GM19043 (cell line): ENCODE measurements at regions not wholly inside any gene's neighbourhood (a gene's known extent, or its start where the extent isn't known, plus 50 kb on each side); places are given as distances from the start of the nearest gene placed in this dataset.
"Not testable (repeated sequence)": the region's sequence is repeated elsewhere in the genome, so short reads cannot be mapped to it uniquely, and the experiment has no call there.

Experiments used
- ATAC-seq: cut with Tn5 transposase; IDR thresholded peaks from one replicate; pipeline ENCODE4 v1.9.1; 2021; ENCODE audit warnings: low read depth; ENCODE audit not compliant: unreplicated experiment

DNA sequence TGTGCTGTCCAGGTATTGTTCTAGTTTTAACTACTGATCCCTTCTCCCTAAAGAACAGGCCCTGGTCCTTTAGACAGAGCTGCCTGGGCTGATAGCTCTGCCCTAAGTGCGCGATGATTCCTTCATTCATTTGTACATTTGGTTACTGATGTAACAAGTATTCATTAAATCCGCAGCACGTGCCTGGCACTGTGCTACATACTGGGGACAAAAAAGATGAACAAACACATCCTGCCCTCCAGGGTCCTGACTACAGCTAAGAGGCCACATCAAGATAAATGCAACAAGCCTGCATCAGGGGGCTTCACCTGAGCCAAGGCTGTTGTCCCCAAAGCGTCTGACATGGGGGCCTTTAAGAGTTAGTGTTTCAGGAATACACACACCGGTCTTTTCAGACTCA, 99.0 kb upstream of the PODXL start:
- ATAC-seq = no peak

DNA sequence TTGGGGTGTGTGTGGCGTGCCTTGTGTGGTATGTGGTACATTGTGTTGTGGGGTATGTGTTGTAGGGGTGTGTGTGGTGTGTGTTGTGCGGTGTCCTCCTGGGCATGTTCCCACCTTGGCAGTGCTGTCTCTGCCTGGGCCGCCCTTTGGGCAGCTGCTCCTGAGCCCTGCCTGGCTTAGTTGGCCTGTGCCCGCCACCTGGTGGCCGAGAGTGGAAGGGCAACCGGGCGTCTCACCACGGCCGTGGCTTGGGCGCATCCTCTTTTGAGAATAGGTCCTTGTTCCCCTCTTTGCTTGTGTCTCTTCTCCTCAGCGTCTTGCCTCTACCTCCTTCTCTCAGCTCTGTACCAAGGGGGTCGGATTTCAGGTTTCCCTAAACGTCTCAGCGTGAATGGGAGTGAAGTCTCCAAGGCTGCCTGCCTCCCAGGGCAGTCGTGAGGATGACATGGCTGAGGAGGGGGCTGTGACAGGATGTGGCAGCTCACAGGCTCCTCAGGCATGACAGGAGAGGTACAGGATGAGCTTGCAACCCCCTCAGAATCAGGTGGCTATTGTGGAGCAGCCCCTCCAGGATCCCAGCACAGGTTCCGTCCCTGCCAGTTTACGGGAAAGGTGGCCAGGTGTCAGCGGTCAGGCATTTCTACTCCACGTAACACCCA, 98.4 kb upstream of the PODXL start:
- ATAC-seq = peak; percentile 78

DNA sequence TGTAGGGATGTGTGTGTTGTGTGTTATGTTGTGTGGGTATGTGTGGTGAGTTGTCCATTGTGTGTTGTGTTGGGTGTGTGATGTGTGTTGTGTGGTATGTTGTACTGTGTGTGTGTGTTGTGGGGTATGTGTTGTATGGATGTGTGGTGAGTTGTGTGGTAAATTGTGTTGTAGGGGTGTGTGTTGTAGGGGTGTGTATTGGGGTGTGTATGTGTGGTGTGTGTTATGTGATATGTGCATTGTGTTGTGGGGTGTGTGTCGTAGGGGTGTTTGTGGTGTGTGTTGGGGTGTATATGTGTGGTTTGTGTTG, 97.8 kb upstream of the PODXL start:
- ATAC-seq = no peak

DNA sequence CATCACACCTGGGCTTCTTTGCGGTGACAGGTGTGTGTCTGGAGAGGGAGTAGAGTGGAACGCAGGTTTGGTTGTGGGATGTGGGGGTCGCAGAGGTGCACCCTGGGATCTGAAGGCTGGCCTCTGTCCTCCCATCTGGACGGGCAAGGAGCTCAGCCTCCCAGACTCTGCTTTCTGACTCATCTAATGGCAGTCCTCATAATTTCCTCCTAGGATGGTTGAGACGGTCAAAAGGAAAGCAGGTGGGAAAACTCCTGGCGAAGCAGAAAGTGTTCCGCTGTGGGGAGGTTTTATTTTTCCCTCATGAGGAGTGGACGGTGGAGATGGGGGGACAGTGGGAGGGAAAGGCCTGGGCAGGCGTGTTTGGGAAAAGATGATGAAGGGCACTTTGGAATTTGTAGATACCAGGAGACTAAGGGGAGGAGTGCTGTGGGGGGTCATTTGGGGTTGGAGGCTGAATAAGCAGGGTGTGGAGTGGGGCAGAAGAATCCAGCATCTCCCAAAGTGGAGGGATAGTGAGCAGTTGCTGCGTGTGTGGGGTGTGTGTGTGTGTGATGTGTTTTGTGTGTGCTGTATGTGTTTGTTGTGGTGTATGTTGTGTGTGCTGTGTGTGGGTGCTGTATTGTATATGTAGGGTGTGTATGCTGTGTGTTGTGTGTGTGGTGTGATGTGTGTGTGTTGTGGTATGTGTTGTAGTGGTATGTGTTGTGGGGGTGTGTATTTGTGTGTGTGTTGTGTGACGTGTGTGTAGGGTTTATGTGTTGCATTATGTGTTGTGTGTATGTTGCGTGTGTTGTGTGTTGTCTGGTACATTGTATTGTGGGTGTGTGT, 97.2 kb upstream of the PODXL start:
- ATAC-seq = no peak

DNA sequence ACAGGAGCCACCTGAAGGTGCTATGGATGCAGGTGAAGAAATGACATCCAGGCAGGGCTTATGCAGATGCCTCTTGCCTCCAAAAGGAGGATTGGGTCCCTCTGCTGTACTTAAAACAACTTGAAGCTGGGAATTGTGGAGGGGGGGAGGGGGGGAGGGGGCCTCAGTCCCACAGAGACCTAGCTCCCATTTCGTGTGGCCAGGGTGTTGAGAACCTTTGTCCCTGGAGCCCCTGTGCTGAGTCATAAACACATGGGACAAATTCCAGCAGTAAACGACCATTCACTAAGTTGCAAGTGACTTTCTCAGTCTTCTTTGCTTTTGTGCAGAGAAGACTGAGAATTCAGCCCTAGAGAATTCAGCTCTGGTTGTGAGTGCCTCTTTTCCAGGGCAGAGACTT, 96.5 kb upstream of the PODXL start:
- ATAC-seq = no peak

DNA sequence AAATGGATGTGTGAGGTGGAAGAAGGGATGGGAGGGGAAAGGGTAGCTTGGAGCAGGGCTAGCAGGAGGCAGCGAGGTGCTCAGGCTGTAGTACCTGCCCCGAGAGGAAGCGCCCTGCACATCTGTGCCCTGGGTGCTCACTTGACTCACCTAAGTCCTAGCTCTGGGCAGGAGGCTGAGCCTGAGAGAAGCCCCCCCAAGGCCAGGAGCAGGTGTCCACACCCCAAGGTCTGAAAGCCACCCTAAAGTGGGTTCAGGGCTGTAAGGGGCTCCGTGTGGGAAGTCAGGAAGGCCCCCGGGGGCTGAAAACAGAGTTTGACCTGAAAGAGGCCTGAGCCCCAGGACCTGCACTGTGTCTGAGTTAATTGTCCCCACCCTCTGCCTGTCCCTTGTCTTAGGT, 95.8 kb upstream of the PODXL start:
- ATAC-seq = no peak

DNA sequence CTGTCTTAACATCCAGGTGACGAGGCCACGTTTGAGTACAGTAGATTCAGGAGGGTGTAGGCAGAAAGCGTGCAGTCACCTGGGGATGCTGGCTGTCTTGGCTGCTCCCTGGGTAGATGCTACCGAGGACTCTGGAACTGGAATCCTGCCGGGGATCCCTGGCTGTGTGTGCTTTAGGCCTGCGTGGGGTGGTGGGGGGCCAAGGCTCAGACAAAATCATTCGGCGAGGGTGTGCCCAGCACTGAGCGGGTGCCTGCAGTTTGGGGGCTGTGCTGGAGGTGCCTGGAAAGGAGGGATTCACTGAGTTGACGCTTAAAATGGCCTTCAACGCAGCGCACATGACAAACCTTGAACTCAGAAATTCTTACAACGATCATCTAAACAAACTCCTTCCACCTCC, 93.5 kb upstream of the PODXL start:
- ATAC-seq = no peak

DNA sequence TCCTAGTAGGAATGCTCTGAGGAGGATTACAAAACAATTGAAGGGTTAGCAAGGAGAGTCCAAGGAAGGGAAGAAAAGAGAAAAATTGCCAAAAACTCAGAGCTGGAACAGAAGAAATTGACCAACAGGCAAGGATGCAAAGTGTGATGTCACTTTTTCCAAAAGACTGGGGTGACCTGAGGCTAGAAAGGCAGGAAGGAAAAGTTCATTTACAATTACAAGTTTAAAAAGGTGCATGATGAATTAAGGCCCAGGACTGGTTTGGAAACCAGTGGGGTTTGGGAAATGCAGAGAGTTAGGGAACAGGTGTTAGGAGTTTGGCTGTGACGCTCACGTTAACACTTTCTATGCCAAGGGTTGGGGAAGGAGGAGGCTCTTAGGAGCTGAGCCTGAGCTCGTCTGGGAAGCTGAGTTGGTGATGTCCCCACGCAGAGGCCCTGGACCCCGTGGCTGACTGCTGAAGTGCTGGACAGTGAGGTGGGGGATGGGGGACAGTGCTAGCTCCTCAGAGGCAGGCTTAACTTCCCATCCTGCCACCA, 92.6 kb upstream of the PODXL start:
- no peak for ATAC-seq

DNA sequence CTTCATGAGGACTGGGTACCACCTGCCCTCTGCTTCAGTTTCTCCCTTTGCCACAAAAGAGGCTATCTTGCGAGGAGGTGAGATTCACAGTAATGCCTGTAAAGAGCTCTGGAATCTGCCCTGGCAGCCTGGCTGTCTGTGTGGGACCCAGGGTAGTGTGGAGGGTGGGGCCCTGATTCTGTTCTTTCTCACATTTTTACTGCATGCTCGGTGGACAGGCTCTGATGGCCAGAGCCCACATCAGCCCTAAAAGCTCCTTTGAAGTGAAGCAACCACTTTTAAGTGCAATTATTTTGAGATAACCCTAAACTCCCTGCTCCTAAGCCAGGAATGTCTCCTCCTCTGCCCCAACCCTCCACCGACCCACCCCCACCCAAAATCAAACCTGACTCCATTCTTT, 92.1 kb upstream of the PODXL start:
- no peak for ATAC-seq

DNA sequence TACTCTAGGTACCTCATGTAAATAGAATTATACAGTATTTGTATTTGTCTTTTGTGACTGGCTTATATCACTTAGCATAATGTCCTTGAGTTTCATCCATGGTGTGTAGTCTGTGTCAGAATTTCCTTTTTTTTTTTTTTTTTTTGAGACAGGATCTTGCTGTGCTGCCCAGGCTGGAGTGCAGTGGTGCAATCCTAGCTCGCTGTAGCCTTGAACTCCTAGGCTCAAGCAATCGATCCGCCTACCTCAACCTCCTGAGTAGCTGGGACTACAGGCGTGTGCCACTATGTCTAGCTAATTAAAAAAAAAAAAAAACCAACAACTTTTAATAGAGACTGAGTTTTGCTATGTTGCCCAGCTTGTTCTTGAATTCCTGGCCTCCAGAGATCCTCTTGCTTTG, 89.8 kb upstream of the PODXL start:
- ATAC-seq = no peak

DNA sequence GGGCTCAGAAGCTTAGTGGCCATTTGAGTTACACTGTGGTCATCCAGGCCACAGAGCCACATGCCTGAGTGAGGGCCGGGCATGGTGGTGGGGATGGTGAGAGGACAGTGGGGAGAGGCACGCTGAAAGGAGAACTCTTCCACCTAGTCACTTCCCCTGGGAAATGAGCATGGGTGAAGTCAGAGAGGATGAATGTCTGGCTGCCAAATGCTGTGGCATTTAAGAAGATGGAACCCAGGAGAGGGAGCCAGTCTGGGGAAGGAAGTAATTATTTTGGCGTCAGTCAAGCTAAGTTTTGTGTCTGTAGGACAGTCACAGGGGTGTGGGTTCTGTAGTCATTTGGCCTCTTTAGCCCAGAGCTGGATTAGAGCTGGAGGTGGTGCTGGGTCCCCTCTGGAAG, 86.0 kb upstream of the PODXL start:
- ATAC-seq = no peak

DNA sequence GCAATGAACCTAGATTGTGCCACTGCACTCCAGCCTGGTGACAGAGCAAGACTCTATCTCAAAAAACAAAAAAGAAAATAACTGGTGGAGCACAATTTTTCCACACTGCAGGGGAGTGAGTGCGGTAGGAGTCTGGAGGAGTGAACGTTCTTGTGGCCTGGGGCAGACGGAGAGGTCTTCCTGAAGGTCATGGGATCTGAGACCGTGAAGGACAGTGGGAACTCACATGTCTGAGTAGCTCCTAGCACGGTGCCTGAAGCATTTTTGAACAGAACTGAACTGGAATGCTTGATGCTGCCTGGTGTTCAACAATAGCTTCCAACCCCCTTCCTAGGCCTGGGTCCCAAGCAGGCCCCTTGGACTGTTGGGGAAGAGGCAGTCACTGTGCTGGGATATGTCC, 84.3 kb upstream of the PODXL start:
- no peak for ATAC-seq

DNA sequence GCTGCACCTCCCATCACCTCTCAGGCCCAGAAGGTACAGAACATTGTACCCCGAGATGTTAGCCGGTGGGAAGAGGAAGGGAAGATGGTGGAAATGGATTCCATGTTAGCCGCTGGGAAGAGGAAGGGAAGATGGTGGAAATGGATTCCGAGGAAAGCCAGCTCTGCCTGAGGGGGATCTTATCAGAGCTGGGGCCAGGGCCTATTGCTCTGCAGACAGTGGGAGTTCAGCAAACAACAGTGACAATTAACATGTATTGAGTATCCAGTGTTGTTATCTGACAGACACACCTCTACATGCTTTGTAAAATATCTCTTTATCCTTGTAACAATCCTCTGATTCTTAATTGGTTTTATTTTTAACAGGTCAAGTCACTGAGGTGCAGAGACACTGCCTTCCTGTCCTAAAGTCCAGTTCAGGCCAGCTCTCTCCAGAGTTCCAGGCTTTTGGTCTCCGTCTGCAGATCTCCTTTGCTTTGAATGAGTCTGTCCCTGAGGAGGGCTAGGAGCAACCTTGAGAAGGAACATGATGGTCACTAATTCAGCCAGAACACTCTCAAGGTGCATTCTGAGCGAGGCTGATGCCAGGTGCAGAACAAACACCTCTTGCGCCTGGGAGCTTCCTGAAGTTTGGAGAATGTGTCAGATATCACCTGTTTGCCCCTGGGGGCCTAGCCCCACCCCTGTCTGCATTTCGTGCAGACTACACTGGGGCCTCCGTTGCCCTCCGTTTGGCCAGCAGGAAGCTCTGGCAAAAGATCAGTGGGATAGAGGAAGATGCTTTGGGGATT, 82.4 kb upstream of the PODXL start:
- ATAC-seq = no peak

DNA sequence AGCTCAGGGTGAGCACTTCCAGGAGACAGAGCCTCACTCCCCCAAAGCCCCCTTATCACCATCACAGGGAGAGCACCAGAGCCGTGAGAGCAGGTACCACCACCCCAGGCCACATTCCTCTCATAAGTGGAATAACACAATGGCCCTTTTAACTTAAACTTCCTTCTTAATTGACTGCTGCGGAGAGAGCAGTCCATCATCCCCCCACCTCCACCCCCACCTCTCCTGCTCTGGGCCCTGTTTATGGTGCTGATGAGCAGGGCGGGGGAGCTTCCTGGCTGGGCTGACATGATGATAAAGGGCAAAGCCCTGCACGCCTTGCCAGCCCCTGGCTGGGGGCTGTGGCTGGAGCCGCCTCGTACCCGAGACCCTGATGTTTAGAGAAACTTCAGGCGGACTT, 81.4 kb upstream of the PODXL start:
- ATAC-seq = no peak

DNA sequence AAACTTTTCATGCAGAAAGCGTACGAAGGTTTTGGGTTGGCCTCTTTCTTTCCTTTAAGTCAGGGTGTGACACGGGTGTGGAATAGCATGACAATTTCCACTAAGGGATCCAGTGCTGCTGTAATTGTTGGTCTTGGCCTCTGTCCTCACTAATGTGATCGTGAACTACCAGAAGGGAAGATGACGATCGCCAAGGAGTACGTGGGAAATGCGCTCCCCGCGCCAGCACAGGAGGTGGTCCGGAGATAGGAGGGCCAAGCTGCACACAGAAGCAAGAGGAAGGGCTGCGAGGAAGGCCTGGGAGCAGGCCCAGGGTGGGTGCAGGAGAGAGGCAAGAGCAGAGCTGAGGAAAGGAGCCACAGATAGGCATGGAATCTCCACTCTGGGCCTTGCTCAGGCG, 79.7 kb upstream of the PODXL start:
- ATAC-seq = no peak

DNA sequence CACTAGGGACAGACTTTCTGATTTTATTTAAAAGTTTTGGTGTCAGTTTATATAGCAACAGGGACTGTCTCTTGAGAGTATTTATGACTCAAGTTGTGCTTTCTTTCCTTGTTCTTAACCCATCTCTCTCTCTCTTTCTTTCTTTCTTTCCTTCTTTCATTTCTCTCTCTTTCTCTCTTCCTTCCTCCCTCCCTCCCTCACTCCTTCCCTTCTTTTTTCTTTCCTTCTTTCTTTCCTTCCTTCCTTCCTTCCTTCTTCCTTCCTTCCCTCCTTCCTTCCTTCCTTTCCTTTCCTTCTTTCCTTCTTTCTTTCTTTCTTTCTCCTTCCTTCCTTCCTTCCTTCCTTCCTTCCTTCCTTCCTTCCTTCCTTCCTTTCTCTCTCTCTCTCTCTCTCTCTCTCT, 77.8 kb upstream of the PODXL start:
- not testable (repeated sequence) for ATAC-seq

DNA sequence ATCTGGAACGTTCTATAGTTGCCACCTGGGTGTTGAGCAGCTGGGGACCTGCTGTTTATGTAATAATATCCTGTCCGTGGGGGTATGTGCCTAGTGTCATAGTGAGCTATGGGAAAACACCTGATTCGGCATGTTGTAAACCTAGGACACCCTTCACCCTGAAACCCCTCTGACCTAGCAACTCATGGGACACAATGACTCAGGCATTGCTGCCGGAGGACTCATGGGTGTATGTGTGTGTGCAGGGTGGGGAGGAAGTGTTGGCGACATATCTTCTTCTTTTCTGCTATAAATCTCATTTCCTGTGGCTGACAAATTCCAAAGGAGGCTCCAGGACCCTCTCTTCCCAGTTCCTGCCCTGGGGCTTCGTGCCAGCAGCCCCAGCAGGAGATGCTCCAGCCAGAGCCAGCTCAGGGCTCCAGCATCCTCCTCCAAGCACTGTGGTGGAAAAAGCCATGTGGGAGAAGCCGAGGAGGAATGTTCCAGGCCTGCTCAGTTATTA, 77.0 kb upstream of the PODXL start:
- ATAC-seq = no peak

DNA sequence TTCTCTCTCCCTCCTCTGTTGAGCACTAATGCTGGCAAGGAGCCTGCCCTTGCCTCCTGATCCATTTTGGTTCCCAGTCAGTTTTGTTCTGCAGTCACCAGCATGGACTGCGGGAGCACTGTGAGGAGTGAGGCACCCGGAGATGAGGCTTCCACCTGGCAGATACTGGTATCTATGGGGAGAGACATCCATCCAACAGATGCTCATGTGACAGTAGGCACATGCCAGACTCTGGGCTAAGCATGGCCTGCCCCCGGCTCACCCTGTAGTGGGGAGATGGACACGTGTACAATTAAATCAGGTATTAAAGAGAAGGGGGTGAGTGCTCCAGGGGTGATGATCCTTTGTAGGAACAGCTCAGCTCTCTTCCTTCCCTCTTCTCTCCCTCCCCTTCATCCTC, 74.0 kb upstream of the PODXL start:
- no peak for ATAC-seq

DNA sequence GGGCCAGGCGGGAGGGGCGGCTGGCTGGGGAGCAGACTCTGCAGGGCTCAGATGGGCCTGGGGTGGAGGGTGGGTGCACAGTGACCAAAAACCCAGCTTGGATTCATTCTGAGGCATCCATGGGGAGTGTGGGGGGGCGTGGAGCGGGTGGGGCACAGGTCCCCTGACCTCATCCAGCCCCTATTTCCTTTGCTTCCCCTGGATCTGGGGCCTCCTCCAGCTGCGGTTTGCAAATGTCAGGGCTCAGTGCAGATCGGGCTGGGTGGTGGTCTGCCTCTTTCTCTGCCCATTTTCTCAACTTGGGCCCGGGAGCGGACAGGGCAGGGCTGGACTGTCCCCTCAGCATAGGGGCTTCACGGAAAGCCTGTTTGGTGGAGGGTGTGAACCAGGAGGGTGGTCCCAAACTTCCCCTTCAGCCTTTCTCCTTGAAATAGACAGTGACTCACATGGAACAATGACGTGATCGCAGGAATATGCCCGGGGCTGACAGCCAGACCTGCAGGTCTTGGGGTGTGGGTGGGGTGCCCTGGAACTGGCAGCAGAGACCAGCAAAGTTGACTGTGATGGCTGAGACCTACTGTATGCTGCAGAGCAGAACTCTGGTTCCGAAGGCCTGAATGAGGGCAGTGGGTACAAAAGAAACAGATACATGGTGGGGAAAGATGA, 72.9 kb upstream of the PODXL start:
- no peak for ATAC-seq

DNA sequence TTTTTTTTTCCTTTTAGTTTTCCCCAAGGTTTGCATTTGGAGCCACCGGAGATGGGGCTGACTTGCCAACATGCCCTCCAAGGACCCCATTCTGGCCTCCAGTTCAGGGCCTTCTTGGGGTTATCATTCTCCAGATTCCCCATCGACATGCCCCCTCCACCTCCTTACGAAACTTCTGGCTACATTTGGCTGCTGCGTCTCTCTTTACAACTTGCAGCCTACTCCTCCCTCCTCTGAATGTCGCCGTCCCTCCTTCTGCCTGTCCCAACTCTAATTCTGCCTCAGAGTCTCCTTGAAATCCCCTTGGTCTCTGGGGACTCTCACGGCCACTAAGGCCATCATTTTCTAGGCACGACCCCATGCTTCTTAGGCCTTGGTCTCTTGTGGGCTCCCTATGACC, 72.2 kb upstream of the PODXL start:
- no peak for ATAC-seq

DNA sequence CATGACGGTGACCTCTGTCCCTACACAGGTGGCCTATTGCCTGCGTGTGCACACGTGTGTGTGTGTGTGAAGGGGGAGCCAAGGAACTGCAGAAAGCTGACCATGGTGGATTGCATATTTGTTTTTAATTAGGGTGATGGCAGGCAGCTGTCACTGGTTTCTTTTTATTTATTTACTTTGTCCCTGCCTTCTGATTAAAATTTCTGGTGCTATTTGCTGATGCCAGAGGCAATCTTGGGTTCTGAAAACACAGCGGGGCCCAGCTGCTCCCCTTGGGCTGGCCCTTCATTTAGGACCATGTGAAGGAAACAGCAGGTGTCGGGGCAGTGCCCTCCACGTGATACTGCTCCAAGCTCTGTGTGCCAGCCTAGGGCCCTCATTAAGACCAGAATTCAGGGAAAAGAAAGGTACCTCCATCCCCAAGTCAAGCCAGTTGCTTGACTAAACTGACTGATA, 71.3 kb upstream of the PODXL start:
- ATAC-seq = no peak
